H9 (cell line): ENCODE measurements at regions not wholly inside any gene's neighbourhood (a gene's known extent, or its start where the extent isn't known, plus 50 kb on each side); places are given as distances from the start of the nearest gene placed in this dataset.

Experiments
- DNase-seq: peaks from one replicate; pipeline ENCODE4 v3.0.0-alpha.2; 2017
- H2AFZ ChIP-seq: one replicate; pipeline ENCODE4 v1.6.1; 2013; ENCODE audit warnings: mild to moderate bottlenecking, low read length, control low read depth, moderate library complexity
- H2AK5ac ChIP-seq: 2 replicates; pipeline ENCODE4 v1.6.1; 2013; ENCODE audit warnings: low read length, control low read depth, mixed read lengths; ENCODE audit not compliant: insufficient read length
- H2BK120ac ChIP-seq: one replicate; pipeline ENCODE4 v1.6.1; 2013; ENCODE audit warnings: low read depth, mild to moderate bottlenecking, low read length, control low read depth, inconsistent platforms; ENCODE audit not compliant: poor library complexity, severe bottlenecking
- H2BK12ac ChIP-seq: 2 replicates; pipeline ENCODE4 v1.6.1; 2013; ENCODE audit warnings: low read length, control low read depth, mixed read lengths, low read depth; ENCODE audit not compliant: insufficient read length
- H2BK15ac ChIP-seq: 2 replicates; pipeline ENCODE4 v1.6.1; 2013; ENCODE audit warnings: low read depth, low read length, control low read depth
- H2BK20ac ChIP-seq: one replicate; pipeline ENCODE4 v1.6.1; 2013; ENCODE audit warnings: low read depth, mild to moderate bottlenecking, low read length, control low read depth, inconsistent platforms; ENCODE audit not compliant: poor library complexity, severe bottlenecking
- H2BK5ac ChIP-seq: 2 replicates; pipeline ENCODE4 v1.6.1; 2013; ENCODE audit warnings: low read length, control low read depth, mixed read lengths; ENCODE audit not compliant: insufficient read length
- H3K14ac ChIP-seq: 2 replicates; pipeline ENCODE4 v1.6.1; 2013; ENCODE audit warnings: low read length, control low read depth; ENCODE audit not compliant: insufficient read depth
- H3K18ac ChIP-seq: 2 replicates; pipeline ENCODE4 v1.6.1; 2013; ENCODE audit warnings: low read depth, mild to moderate bottlenecking, mixed read lengths, low read length, control low read depth; ENCODE audit not compliant: insufficient read length
- H3K23ac ChIP-seq: 2 replicates; pipeline ENCODE4 v1.6.1; 2013; ENCODE audit warnings: low read length, control low read depth, mixed read lengths, low read depth; ENCODE audit not compliant: insufficient read length
- H3K23me2 ChIP-seq: 2 replicates; pipeline ENCODE4 v1.6.1; 2013; ENCODE audit warnings: low read depth, mild to moderate bottlenecking, mixed read lengths, low read length, control low read depth; ENCODE audit not compliant: insufficient read length, poor library complexity, severe bottlenecking
- H3K27ac ChIP-seq: 2 replicates; pipeline ENCODE4 v1.5.1; 2013; ENCODE audit warnings: low read length, control low read depth, mixed read lengths, low read depth; ENCODE audit not compliant: insufficient read length
- H3K27me3 ChIP-seq: 2 replicates; pipeline ENCODE4 v1.6.1; 2013; ENCODE audit warnings: low read length, control low read depth, inconsistent platforms; ENCODE audit not compliant: insufficient read depth
- H3K4ac ChIP-seq: 2 replicates; pipeline ENCODE4 v1.6.1; 2013; ENCODE audit warnings: low read depth, mild to moderate bottlenecking, control low read depth, inconsistent platforms, low read length, moderate library complexity
- H3K4me1 ChIP-seq: 2 replicates; pipeline ENCODE4 v1.6.1; 2013; ENCODE audit warnings: low read length, control low read depth, inconsistent platforms; ENCODE audit not compliant: insufficient read depth
- H3K4me2 ChIP-seq: 2 replicates; pipeline ENCODE4 v1.6.1; 2013; ENCODE audit warnings: low read length, control low read depth, mixed read lengths; ENCODE audit not compliant: insufficient read length, insufficient read depth
- H3K56ac ChIP-seq: 2 replicates; pipeline ENCODE4 v1.6.1; 2013; ENCODE audit warnings: low read depth, mild to moderate bottlenecking, mixed read lengths, low read length, control low read depth; ENCODE audit not compliant: insufficient read length
- H3K79me1 ChIP-seq: 2 replicates; pipeline ENCODE4 v1.6.1; 2013; ENCODE audit warnings: low read depth, mild to moderate bottlenecking, moderate library complexity, low read length, control low read depth, inconsistent platforms; ENCODE audit not compliant: insufficient read depth, poor library complexity, severe bottlenecking
- H3K79me2 ChIP-seq: 2 replicates; pipeline ENCODE4 v1.6.1; 2013; ENCODE audit warnings: low read length, control low read depth, inconsistent platforms; ENCODE audit not compliant: insufficient read depth
- H3K9ac ChIP-seq: 2 replicates; pipeline ENCODE4 v1.6.1; 2013; ENCODE audit warnings: low read length, control low read depth, mixed read lengths; ENCODE audit not compliant: insufficient read length; ENCODE audit errors: extremely low read depth
- H3K9me3 ChIP-seq: one replicate; pipeline ENCODE4 v1.6.1; 2013; ENCODE audit warnings: low read depth, low read length, inconsistent platforms; ENCODE audit not compliant: control insufficient read depth
- H3T11ph ChIP-seq: one replicate; pipeline ENCODE4 v1.6.1; 2013; ENCODE audit warnings: mild to moderate bottlenecking, low read length, control low read depth, inconsistent platforms
- H4K20me1 ChIP-seq: one replicate; pipeline ENCODE4 v1.6.1; 2013; ENCODE audit not compliant: control insufficient read depth, insufficient read length, insufficient read depth
- H4K5ac ChIP-seq: 2 replicates; pipeline ENCODE4 v1.6.1; 2013; ENCODE audit warnings: low read depth, mild to moderate bottlenecking, mixed read lengths, low read length, control low read depth; ENCODE audit not compliant: insufficient read length
- H4K8ac ChIP-seq: replicated peaks from 2 replicates; pipeline ENCODE4 v1.6.1; 2013; ENCODE audit warnings: low read length, control low read depth, mixed read lengths, low read depth; ENCODE audit not compliant: insufficient read length
- H4K91ac ChIP-seq: 2 replicates; pipeline ENCODE4 v1.6.1; 2013; ENCODE audit warnings: low read depth, mild to moderate bottlenecking, moderate library complexity, mixed read lengths, low read length, control low read depth; ENCODE audit not compliant: insufficient read length
- H3K27ac Mint-ChIP-seq, 3 experiments: 2 replicates in 2 of 3; 3 replicates in 1 of 3; pipeline ENCODE4 v1.8.0; 2020 to 2021; ENCODE audit warnings: mixed read lengths in 3 of 3, mild to moderate bottlenecking in 1 of 3, moderate library complexity in 1 of 3
- H3K27me3 Mint-ChIP-seq: 2 replicates; pipeline ENCODE4 v1.8.0; 2021; ENCODE audit warnings: low read depth, mild to moderate bottlenecking, moderate library complexity, mixed read lengths
- H3K36me3 Mint-ChIP-seq, 3 experiments: 2 replicates in 2 of 3; 3 replicates in 1 of 3; pipeline ENCODE4 v1.8.0; 2020 to 2021; ENCODE audit warnings: low read depth in 3 of 3, mixed read lengths in 3 of 3; ENCODE audit not compliant: insufficient read depth in 1 of 3
- H3K4me1 Mint-ChIP-seq, 2 experiments: 2 replicates each; pipeline ENCODE4 v1.8.0; 2020; ENCODE audit warnings: mixed read lengths in 2 of 2
- H3K4me3 Mint-ChIP-seq, 2 experiments: 2 replicates in 1 of 2; 3 replicates in 1 of 2; pipeline ENCODE4 v1.8.0; 2020 to 2021; ENCODE audit warnings: mild to moderate bottlenecking in 2 of 2, mixed read lengths in 2 of 2, moderate library complexity in 1 of 2
- H3K9me3 Mint-ChIP-seq, 2 experiments: 2 replicates in 1 of 2; 3 replicates in 1 of 2; pipeline ENCODE4 v1.8.0; 2020; ENCODE audit warnings: mild to moderate bottlenecking in 2 of 2, mixed read lengths in 2 of 2, moderate library complexity in 1 of 2
- WGBS: extraction: QIAGEN DNeasy Blood & Tissue Kit; methylation state at CpG from one replicate; pipeline ENCODE4 v1.1.7; 2013; ENCODE audit warnings: missing lambda C conversion rate, low lambda C conversion rate, mixed read lengths; ENCODE audit not compliant: insufficient read length; ENCODE audit errors: extremely low coverage; 5-methylcytosine and 5-hydroxymethylcytosine counted together
- TF ChIP-seq, protein P1 (sequence below): fragments of 200-600 bp; sonication (generic); conservative IDR thresholded peaks from 3 replicates; pipeline ENCODE4 v1.8.0; 2021; ENCODE audit warnings: antibody characterized with exemption, mild to moderate bottlenecking

DNA sequence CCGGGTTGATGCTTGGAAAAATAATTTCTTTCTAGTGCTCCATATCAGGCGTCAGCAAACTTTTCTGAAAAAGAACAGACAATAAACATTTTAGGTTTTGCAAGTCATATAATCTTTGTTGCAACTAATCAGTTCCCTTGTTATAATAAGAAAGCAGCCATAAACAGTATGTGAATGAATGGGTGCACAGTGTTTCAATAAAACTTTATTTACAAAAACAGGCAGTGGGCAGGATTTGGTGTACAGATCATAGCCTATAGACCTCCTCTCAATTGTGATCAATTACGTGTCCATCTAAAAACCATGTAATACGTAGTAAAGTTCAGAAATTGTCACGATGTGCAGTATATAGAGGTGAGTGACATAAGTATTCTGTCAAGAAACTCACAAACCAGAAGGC lies 143.4 kb downstream of the AREG start:
- H2BK12ac ChIP-seq = no peak overlapping the region
- no peak overlapping the region for H2AK5ac ChIP-seq
- no peak overlapping the region for H3K9ac ChIP-seq
- no peak overlapping the region for H3K4me2 ChIP-seq
- H3K27me3 Mint-ChIP-seq = no peaks in the 10 kb centered on the region
- H3T11ph ChIP-seq = no peak overlapping the region
- H3K23me2 ChIP-seq = no peaks in the 10 kb centered on the region
- no CpG with 5 or more reads among the region's 5 CpGs for WGBS
- H3K4ac ChIP-seq = no peak overlapping the region
- H4K8ac ChIP-seq = no peak overlapping the region
- no peaks in the 10 kb centered on the region for H3K9me3 ChIP-seq
- no peaks in the 10 kb centered on the region for H3K27me3 ChIP-seq
- H3K9me3 Mint-ChIP-seq = peaks cover 0 to 5% of the 10 kb centered on the region in 2 experiments; a peak in 1 of 5 replicates
- no peak overlapping the region for H2BK5ac ChIP-seq
- no peak overlapping the region for H3K56ac ChIP-seq
- H3K4me1 ChIP-seq = no peaks in the 10 kb centered on the region
- H4K91ac ChIP-seq = no peak overlapping the region
- TF ChIP-seq, protein P1, sequence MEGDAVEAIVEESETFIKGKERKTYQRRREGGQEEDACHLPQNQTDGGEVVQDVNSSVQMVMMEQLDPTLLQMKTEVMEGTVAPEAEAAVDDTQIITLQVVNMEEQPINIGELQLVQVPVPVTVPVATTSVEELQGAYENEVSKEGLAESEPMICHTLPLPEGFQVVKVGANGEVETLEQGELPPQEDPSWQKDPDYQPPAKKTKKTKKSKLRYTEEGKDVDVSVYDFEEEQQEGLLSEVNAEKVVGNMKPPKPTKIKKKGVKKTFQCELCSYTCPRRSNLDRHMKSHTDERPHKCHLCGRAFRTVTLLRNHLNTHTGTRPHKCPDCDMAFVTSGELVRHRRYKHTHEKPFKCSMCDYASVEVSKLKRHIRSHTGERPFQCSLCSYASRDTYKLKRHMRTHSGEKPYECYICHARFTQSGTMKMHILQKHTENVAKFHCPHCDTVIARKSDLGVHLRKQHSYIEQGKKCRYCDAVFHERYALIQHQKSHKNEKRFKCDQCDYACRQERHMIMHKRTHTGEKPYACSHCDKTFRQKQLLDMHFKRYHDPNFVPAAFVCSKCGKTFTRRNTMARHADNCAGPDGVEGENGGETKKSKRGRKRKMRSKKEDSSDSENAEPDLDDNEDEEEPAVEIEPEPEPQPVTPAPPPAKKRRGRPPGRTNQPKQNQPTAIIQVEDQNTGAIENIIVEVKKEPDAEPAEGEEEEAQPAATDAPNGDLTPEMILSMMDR = no peak
- no peak overlapping the region for H2BK120ac ChIP-seq
- no peak overlapping the region for H2BK20ac ChIP-seq
- no peak overlapping the region for H3K18ac ChIP-seq
- H4K5ac ChIP-seq = no peak overlapping the region
- no peak overlapping the region for H3K27ac Mint-ChIP-seq
- H3K4me3 Mint-ChIP-seq = no peak overlapping the region
- no peak for DNase-seq
- no peaks in the 10 kb centered on the region for H3K79me1 ChIP-seq
- H3K4me1 Mint-ChIP-seq = no peaks in the 10 kb centered on the region
- no peaks in the 10 kb centered on the region for H4K20me1 ChIP-seq
- no peak overlapping the region for H3K14ac ChIP-seq
- H3K23ac ChIP-seq = no peak overlapping the region
- H3K27ac ChIP-seq = no peak overlapping the region
- no peaks in the 10 kb centered on the region for H3K36me3 Mint-ChIP-seq
- no peak overlapping the region for H2BK15ac ChIP-seq
- no peak overlapping the region for H2AFZ ChIP-seq
- H3K79me2 ChIP-seq = no peaks in the 10 kb centered on the region
